Pancreas (tissue), 10 donors: ENCODE measurements at regions not wholly inside any gene's neighbourhood (a gene's known extent, or its start where the extent isn't known, plus 50 kb on each side); places are given as distances from the start of the nearest gene placed in this dataset.
"Not testable (repeated sequence)": the region's sequence is repeated elsewhere in the genome, so short reads cannot be mapped to it uniquely, and the experiment has no call there.

Experiments used
- ATAC-seq, 4 donors: fragments of 200-7000 bp; cut with Tn5 transposase; one replicate each; pipeline versions ENCODE4 v1.8.0 to v1.9.1; 2020; ENCODE audit warnings: mild to moderate bottlenecking in 4 of 4, moderate library complexity in 4 of 4
- DNase-seq, 6 donors: peaks; one replicate each; pipeline ENCODE4 v3.0.0-alpha.2; 2020
- FAIRE-seq: peaks from 2 replicates; lab custom pipeline; 2012; peaks lifted over from hg19 to GRCh38; lab: Jason Lieb, UNC
- H3K27ac ChIP-seq, 4 donors: fragments of 200-600 bp; sonication (generic); 1 replicate in 3 of 4; 2 replicates in 1 of 4; pipeline versions ENCODE4 v1.5.0 to v1.8.0; 2020
- H3K27me3 ChIP-seq, 4 donors: fragments of 200-600 bp; one replicate each; pipeline ENCODE4 v1.8.0; 2021
- H3K36me3 ChIP-seq, 3 donors: fragments of 200-600 bp; sonication (generic) in 1 of 3; one replicate each; pipeline versions ENCODE4 v1.5.0 to v1.8.0; 2020 to 2021
- H3K4me1 ChIP-seq, 3 donors: fragments of 200-600 bp; one replicate each; pipeline ENCODE4 v1.8.0; 2021
- H3K4me3 ChIP-seq, 4 donors: fragments of 200-600 bp; sonication (generic) in 2 of 4; one replicate each; pipeline versions ENCODE4 v1.5.0 to v1.8.0; 2020 to 2021
- H3K9me3 ChIP-seq, 4 donors: fragments of 200-600 bp; one replicate each; pipeline ENCODE4 v1.8.0; 2021
- CTCF ChIP-seq, 4 donors: fragments of 200-600 bp; sonication (generic) in 3 of 4; IDR thresholded peaks; one replicate each; pipeline versions ENCODE4 v1.5.0 to v1.8.0; 2021; ENCODE audit warnings: antibody characterized with exemption in 4 of 4
- WGBS, 2 donors: extraction: QIAGEN DNeasy Blood & Tissue Kit; methylation state at CpG; one replicate each; pipeline ENCODE4 v1.1.7; 2013; 5-methylcytosine and 5-hydroxymethylcytosine counted together
- intact Hi-C, 3 donors: fragments of 100-400 bp; cut with DNase I; formaldehyde crosslinking; loops; one replicate each; pipeline versions ENCODE4 v1.11.1 to v1.14.2; 2022
- donor health status: healthy with polysubstance abuse.
- donor health status: DM: no; HTN: no; CAD: no; lungs with moderate emphysema.
- donor health status: DM: no; HTN: no; CAD: no.
- donor health status: control.
- donor health status: control.
- donor health status: Bipolar disorder and iron deficiency.
- donor health status: DM: yes; HTN: yes; CAD: no.
- donor health status: DM: no; HTN: no; CAD: no.
- donor health status: DM: no; HTN: no; CAD: no.
- donor health status: DM: yes; HTN: yes; CAD: no.

- TF ChIP-seq CTCF (IDR thresholded peaks at IDR 0.05), result no peak
- H3K27ac ChIP-seq, result no peak overlapping the region
- no peaks in the 10 kb centered on the region for H3K36me3 ChIP-seq
- H3K9me3 ChIP-seq, result no peaks in the 10 kb centered on the region
- 77 to 80% methylated on average over 5 of the region's 5 CpGs for WGBS, 2 donors
- ATAC-seq (no peak), FAIRE-seq (no peak), DNase-seq (no peak)
- H3K27me3 ChIP-seq, result no peaks in the 10 kb centered on the region
- H3K4me1 ChIP-seq, result no peaks in the 10 kb centered on the region
- H3K4me3 ChIP-seq, result no peak overlapping the region
- intact Hi-C loops, result no loop called here
Observed at GRCh38 chr3:168933614-168934013, 729.9 kb downstream of the MECOM start.

- intact Hi-C loops, H3K27ac ChIP-seq, FAIRE-seq, ATAC-seq, H3K9me3 ChIP-seq, DNase-seq, H3K4me3 ChIP-seq, H3K36me3 ChIP-seq, H3K27me3 ChIP-seq, H3K4me1 ChIP-seq: not testable (repeated sequence)
- 54 to 81% methylated on average over 3 of the region's 3 CpGs for WGBS, 2 donors
Observed at GRCh38 chr3:168929997-168930396, 733.5 kb downstream of the MECOM start.

- Histone ChIP-seq H3K27me3 (no peaks in the 10 kb centered on the region), H3K27ac (no peak overlapping the region), H3K4me3 (no peak overlapping the region), H3K36me3 (no peaks in the 10 kb centered on the region), H3K9me3 (no peaks in the 10 kb centered on the region), H3K4me1 (no peaks in the 10 kb centered on the region)
- no peak for FAIRE-seq
- intact Hi-C loops, result no loop called here
- no peak for TF ChIP-seq CTCF (IDR thresholded peaks at IDR 0.05)
- 44 to 59% methylated on average over 1 of the region's 1 CpG for WGBS, 2 donors
- no peak for ATAC-seq
- DNase-seq, result no peak
Observed at GRCh38 chr3:168926426-168926825, 737.1 kb downstream of the MECOM start.

GRCh38 chr3:168925568-168925967, 737.9 kb downstream of the MECOM start:
- Histone ChIP-seq H3K4me3 (no peak overlapping the region), H3K4me1 (no peaks in the 10 kb centered on the region), H3K27ac (no peak overlapping the region), H3K36me3 (no peaks in the 10 kb centered on the region), H3K27me3 (no peaks in the 10 kb centered on the region), H3K9me3 (no peaks in the 10 kb centered on the region)
- 88 to 95% methylated on average over 1 of the region's 1 CpG for WGBS, 2 donors
- FAIRE-seq (no peak), ATAC-seq (no peak), DNase-seq (no peak)
- intact Hi-C loops, result no loop called here
- TF ChIP-seq CTCF (IDR thresholded peaks at IDR 0.05), result no peak

GRCh38 chr3:168914662-168915061, 748.9 kb downstream of the MECOM start:
- TF ChIP-seq CTCF (IDR thresholded peaks at IDR 0.05), result no peak
- no peak for DNase-seq
- H3K36me3 ChIP-seq, result no peaks in the 10 kb centered on the region
- WGBS, 2 donors, result 71 to 88% methylated on average over 1 of the region's 1 CpG
- no peaks in the 10 kb centered on the region for H3K27me3 ChIP-seq
- no peak overlapping the region for H3K4me3 ChIP-seq
- intact Hi-C loops, result no loop called here
- no peak for ATAC-seq
- H3K9me3 ChIP-seq, result no peaks in the 10 kb centered on the region
- FAIRE-seq, result no peak
- H3K27ac ChIP-seq, result no peak overlapping the region
- H3K4me1 ChIP-seq, result no peaks in the 10 kb centered on the region

GRCh38 chr3:168909260-168909659, 754.3 kb downstream of the MECOM start:
- Histone ChIP-seq H3K4me1 (no peaks in the 10 kb centered on the region), H3K4me3 (no peak overlapping the region), H3K27ac (no peak overlapping the region), H3K9me3 (no peaks in the 10 kb centered on the region), H3K36me3 (no peaks in the 10 kb centered on the region), H3K27me3 (no peaks in the 10 kb centered on the region)
- DNase-seq (no peak), FAIRE-seq (no peak), ATAC-seq (no peak)
- no peak for TF ChIP-seq CTCF (IDR thresholded peaks at IDR 0.05)
- intact Hi-C loops, result no loop called here
- WGBS, 2 donors, result 93 to 96% methylated on average over 1 of the region's 1 CpG
